ENCODE measurements at regions not wholly inside any gene's neighbourhood (a gene's known extent, or its start where the extent isn't known, plus 50 kb on each side); places are given as distances from the start of the nearest gene placed in this dataset.

DNA sequence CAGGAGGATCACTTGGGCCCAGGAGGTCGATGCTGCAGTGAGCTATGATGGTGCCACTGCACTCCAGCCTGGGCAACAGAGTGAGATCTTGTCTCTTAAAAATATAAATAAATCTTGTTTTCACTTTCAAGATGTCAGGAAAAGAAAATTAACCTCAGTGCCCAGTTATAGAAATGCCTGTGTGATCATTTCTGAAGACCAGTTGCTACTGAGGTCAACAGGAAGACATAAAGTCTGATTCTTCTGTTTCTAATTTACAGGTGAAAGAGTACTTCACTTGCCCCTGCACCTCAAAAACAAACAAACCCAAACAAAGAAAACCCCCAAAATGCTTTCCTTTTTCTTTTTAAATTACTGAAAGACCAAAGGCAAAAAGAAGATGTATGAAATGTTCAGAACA lies 174.3 kb upstream of the NBEA start:
- TF ChIP-seq, protein P1, sequence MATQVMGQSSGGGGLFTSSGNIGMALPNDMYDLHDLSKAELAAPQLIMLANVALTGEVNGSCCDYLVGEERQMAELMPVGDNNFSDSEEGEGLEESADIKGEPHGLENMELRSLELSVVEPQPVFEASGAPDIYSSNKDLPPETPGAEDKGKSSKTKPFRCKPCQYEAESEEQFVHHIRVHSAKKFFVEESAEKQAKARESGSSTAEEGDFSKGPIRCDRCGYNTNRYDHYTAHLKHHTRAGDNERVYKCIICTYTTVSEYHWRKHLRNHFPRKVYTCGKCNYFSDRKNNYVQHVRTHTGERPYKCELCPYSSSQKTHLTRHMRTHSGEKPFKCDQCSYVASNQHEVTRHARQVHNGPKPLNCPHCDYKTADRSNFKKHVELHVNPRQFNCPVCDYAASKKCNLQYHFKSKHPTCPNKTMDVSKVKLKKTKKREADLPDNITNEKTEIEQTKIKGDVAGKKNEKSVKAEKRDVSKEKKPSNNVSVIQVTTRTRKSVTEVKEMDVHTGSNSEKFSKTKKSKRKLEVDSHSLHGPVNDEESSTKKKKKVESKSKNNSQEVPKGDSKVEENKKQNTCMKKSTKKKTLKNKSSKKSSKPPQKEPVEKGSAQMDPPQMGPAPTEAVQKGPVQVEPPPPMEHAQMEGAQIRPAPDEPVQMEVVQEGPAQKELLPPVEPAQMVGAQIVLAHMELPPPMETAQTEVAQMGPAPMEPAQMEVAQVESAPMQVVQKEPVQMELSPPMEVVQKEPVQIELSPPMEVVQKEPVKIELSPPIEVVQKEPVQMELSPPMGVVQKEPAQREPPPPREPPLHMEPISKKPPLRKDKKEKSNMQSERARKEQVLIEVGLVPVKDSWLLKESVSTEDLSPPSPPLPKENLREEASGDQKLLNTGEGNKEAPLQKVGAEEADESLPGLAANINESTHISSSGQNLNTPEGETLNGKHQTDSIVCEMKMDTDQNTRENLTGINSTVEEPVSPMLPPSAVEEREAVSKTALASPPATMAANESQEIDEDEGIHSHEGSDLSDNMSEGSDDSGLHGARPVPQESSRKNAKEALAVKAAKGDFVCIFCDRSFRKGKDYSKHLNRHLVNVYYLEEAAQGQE (IDR thresholded peaks at IDR 0.05; ENCODE audit: low read depth): no peak
- TF ChIP-seq FOSL1 (IDR thresholded peaks at IDR 0.05; ENCODE audit: low read depth): no peak
- TF ChIP-seq, protein P2, sequence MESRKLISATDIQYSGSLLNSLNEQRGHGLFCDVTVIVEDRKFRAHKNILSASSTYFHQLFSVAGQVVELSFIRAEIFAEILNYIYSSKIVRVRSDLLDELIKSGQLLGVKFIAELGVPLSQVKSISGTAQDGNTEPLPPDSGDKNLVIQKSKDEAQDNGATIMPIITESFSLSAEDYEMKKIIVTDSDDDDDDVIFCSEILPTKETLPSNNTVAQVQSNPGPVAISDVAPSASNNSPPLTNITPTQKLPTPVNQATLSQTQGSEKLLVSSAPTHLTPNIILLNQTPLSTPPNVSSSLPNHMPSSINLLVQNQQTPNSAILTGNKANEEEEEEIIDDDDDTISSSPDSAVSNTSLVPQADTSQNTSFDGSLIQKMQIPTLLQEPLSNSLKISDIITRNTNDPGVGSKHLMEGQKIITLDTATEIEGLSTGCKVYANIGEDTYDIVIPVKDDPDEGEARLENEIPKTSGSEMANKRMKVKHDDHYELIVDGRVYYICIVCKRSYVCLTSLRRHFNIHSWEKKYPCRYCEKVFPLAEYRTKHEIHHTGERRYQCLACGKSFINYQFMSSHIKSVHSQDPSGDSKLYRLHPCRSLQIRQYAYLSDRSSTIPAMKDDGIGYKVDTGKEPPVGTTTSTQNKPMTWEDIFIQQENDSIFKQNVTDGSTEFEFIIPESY (IDR thresholded peaks at IDR 0.05; ENCODE audit: extremely low read depth, insufficient replicate concordance, low read length): no peak
- no peak for TF ChIP-seq SRF (IDR thresholded peaks at IDR 0.05; ENCODE audit: low read depth)
- TF ChIP-seq, protein P3, sequence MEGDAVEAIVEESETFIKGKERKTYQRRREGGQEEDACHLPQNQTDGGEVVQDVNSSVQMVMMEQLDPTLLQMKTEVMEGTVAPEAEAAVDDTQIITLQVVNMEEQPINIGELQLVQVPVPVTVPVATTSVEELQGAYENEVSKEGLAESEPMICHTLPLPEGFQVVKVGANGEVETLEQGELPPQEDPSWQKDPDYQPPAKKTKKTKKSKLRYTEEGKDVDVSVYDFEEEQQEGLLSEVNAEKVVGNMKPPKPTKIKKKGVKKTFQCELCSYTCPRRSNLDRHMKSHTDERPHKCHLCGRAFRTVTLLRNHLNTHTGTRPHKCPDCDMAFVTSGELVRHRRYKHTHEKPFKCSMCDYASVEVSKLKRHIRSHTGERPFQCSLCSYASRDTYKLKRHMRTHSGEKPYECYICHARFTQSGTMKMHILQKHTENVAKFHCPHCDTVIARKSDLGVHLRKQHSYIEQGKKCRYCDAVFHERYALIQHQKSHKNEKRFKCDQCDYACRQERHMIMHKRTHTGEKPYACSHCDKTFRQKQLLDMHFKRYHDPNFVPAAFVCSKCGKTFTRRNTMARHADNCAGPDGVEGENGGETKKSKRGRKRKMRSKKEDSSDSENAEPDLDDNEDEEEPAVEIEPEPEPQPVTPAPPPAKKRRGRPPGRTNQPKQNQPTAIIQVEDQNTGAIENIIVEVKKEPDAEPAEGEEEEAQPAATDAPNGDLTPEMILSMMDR (IDR thresholded peaks at IDR 0.05 in 2 of 3, conservative IDR thresholded peaks at IDR 0.05 in 1 of 3; ENCODE audit: borderline replicate concordance in 1 of 3, insufficient read depth in 1 of 3, low read depth in 2 of 3, low read length in 2 of 3): no peak
- TF ChIP-seq ZFX (IDR thresholded peaks at IDR 0.05): no peak
- no peak for TF ChIP-seq YY1 (IDR thresholded peaks at IDR 0.05; ENCODE audit: extremely low read depth, insufficient replicate concordance, low read depth, low read length)
- TF ChIP-seq POLR2A (IDR thresholded peaks at IDR 0.05; ENCODE audit: borderline replicate concordance, extremely low read depth, insufficient read depth, insufficient read length): no peak
